ENCODE measurements at regions not wholly inside any gene's neighbourhood (a gene's known extent, or its start where the extent isn't known, plus 50 kb on each side); places are given as distances from the start of the nearest gene placed in this dataset.
"Not testable (repeated sequence)": the region's sequence is repeated elsewhere in the genome, so short reads cannot be mapped to it uniquely, and the experiment has no call there.

DNA sequence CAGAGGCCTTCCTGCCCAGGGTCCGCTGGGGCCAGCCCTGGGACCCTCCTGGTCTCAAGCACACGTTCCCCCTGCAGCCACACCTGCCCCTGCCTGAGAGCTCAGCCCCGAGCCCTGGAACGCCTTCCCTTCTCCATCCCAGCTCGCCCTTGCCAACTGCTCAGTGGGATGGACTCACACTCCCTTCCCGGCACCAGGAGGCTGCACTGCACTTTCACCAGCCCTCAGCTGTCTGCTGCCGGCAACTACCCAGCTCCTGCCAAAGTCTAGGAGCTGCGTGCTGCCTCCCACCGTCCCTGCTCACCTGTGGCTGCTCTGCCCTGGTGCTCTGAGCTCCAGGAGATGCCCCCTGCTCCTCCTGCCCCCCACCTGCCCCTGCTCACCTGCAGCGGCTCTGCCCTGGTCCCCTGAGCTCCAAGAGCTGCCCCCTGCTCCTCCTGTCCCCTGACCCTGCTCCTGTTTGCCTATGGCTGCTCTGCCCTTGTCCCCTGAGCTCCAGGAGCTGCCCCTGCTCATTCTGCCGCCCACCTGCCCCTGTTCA lies 246.4 kb downstream of the TMEM121 start:
- TF ChIP-seq, protein P1, sequence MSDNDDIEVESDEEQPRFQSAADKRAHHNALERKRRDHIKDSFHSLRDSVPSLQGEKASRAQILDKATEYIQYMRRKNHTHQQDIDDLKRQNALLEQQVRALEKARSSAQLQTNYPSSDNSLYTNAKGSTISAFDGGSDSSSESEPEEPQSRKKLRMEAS (IDR thresholded peaks at IDR 0.05), result not testable (repeated sequence)
- TF ChIP-seq, protein P2, sequence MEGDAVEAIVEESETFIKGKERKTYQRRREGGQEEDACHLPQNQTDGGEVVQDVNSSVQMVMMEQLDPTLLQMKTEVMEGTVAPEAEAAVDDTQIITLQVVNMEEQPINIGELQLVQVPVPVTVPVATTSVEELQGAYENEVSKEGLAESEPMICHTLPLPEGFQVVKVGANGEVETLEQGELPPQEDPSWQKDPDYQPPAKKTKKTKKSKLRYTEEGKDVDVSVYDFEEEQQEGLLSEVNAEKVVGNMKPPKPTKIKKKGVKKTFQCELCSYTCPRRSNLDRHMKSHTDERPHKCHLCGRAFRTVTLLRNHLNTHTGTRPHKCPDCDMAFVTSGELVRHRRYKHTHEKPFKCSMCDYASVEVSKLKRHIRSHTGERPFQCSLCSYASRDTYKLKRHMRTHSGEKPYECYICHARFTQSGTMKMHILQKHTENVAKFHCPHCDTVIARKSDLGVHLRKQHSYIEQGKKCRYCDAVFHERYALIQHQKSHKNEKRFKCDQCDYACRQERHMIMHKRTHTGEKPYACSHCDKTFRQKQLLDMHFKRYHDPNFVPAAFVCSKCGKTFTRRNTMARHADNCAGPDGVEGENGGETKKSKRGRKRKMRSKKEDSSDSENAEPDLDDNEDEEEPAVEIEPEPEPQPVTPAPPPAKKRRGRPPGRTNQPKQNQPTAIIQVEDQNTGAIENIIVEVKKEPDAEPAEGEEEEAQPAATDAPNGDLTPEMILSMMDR (IDR thresholded peaks at IDR 0.05; ENCODE audit: control extremely low read depth in 1 of 3, insufficient read depth in 1 of 3, low read depth in 1 of 3, low read length in 3 of 3), result not testable (repeated sequence)
- not testable (repeated sequence) for TF ChIP-seq POLR2A (IDR thresholded peaks at IDR 0.05; ENCODE audit: control extremely low read depth in 1 of 2, low read depth in 2 of 2, low read length in 2 of 2)

All from H1 (cell line).